ENCODE measurements at regions not wholly inside any gene's neighbourhood (a gene's known extent, or its start where the extent isn't known, plus 50 kb on each side); places are given as distances from the start of the nearest gene placed in this dataset.

- DNase-seq (ENCODE audit: low read depth, low spot score): no peak
- Histone ChIP-seq H4K20me1 (ENCODE audit: control insufficient read depth, insufficient read depth) (no peaks in the 10 kb centered on the region), H3K36me3 (ENCODE audit: control insufficient read depth in 2 of 2, insufficient read depth in 2 of 2, low read length in 1 of 2) (no peaks in the 10 kb centered on the region), H3K27ac (ENCODE audit: control insufficient read depth, insufficient read depth) (no peak overlapping the region), H3K9me3 (replicated peaks; ENCODE audit: control insufficient read depth, insufficient read depth, low read length) (no peaks in the 10 kb centered on the region), H3K4me1 (ENCODE audit: control insufficient read depth, insufficient read depth, low read length) (no peaks in the 10 kb centered on the region), H3K4me2 (ENCODE audit: control insufficient read depth, insufficient read depth) (no peak overlapping the region), H2AFZ (ENCODE audit: control insufficient read depth, low read depth, low read length) (no peak overlapping the region), H3K79me2 (ENCODE audit: control insufficient read depth, insufficient read depth, low read length) (no peaks in the 10 kb centered on the region), H3K27me3 (replicated peaks in 1 of 2; ENCODE audit: control insufficient read depth in 2 of 2, insufficient read depth in 2 of 2, low read length in 1 of 2) (peaks cover 0 to 2% of the 10 kb centered on the region in 2 experiments; a peak in 3 of 4 replicates), H3K9ac (ENCODE audit: control insufficient read depth, insufficient read depth, low read length) (no peak overlapping the region), H3K4me3 (no peak overlapping the region)
- no peak for ATAC-seq
- no TSS peak for BruUV-seq (replicated peaks)
- RAD21 ChIA-PET (ENCODE audit: unreplicated experiment): no interaction called here
- WGBS (ENCODE audit: insufficient coverage, insufficient replicate concordance, low lambda C conversion rate, missing lambda C conversion rate): 1% methylated on average over 4 of the region's 4 CpGs
- no peak for TF ChIP-seq E2F8 (IDR thresholded peaks at IDR 0.05; ENCODE audit: low read depth, partially characterized antibody)
- no peak for TF ChIP-seq SUZ12 (IDR thresholded peaks at IDR 0.05; ENCODE audit: unreplicated experiment)
- TF ChIP-seq DPF2 (IDR thresholded peaks at IDR 0.05): no peak
- TF ChIP-seq RELB (IDR thresholded peaks at IDR 0.05; ENCODE audit: low read depth): no peak
- no peak for TF ChIP-seq ZNF687 (IDR thresholded peaks at IDR 0.05)
- no peak for TF ChIP-seq KLF5 (IDR thresholded peaks at IDR 0.05; ENCODE audit: partially characterized antibody)
- TF ChIP-seq MTA3 (IDR thresholded peaks at IDR 0.05; ENCODE audit: borderline replicate concordance, low read length): no peak
- TF ChIP-seq HDAC2 (IDR thresholded peaks at IDR 0.05): no peak
- TF ChIP-seq ZZZ3 (IDR thresholded peaks at IDR 0.05; ENCODE audit: control insufficient read depth, insufficient read length, low read depth): no peak
- TF ChIP-seq NR2F1 (conservative IDR thresholded peaks at IDR 0.05): no peak
- no peak for TF ChIP-seq CEBPB (IDR thresholded peaks at IDR 0.05; ENCODE audit: borderline replicate concordance in 1 of 2, low read depth in 2 of 2, low read length in 2 of 2)
- TF ChIP-seq BHLHE40 (IDR thresholded peaks at IDR 0.05; ENCODE audit: borderline replicate concordance in 1 of 2, low read depth in 2 of 2, low read length in 1 of 2): no peak
- no peak for TF ChIP-seq E2F4 (IDR thresholded peaks at IDR 0.05; ENCODE audit: low read depth, low read length)
- POLR2A ChIA-PET: no interaction called here
- no peak for FAIRE-seq
- in situ Hi-C loops (cut with MboI): no loop called here
- CTCF ChIA-PET: no interaction called here
- SMC1A ChIA-PET (ENCODE audit: uncharacterized antibody, unreplicated experiment): no interaction called here
- intact Hi-C loops (cut with micrococcal nuclease; ENCODE audit: unreplicated experiment): no loop called here
Observed at GRCh38 chr1:242824435-242824834, 299.9 kb upstream of the PLD5 start.

Measured in GM12878 (cell line).